ENCODE measurements at regions not wholly inside any gene's neighbourhood (a gene's known extent, or its start where the extent isn't known, plus 50 kb on each side); places are given as distances from the start of the nearest gene placed in this dataset.

DNA sequence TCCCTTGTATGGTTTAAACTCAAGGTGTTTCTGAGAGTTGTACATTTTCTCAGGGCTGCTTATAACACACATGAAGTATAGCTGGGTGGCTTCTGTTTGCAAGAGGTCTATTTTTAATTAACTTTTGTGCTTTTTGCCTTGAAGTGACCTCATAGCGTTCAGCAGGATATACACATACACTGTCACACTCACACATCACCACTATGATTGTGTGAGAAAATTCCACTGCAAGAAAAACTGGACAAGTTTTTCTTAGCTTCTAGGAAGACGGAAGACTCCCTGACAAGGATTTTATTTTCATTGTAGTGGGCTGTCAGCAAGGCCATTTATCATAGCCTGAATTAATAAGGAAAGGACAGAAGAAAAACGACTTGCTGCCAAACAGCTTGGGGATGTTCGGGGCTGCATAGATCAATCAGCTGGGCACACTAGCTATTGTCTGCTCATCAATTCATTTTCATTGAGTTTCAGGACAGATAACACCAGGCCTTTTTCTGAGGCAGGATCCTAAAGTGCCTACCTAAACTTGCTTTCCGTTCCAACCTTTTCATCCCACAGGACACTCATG lies 192.8 kb upstream of the CRBN start:
- Histone ChIP-seq H3K27ac (ENCODE audit: low read depth, low read length) (no peak overlapping the region), H2BK120ac (replicated peaks; ENCODE audit: low read depth, low read length) (no peak overlapping the region)
- POLR2A ChIA-PET (ENCODE audit: partially characterized antibody) = no interaction called here
- TF ChIP-seq FOSL1 (IDR thresholded peaks at IDR 0.05; ENCODE audit: insufficient read depth, low read depth, low read length) (no peak), POLR2A (IDR thresholded peaks at IDR 0.05; ENCODE audit: control extremely low read depth in 1 of 2, low read depth in 2 of 2, low read length in 2 of 2) (no peak), TAF1 (IDR thresholded peaks at IDR 0.05; ENCODE audit: low read depth, low read length) (no peak), BACH1 (IDR thresholded peaks at IDR 0.05; ENCODE audit: low read length) (no peak), RBBP5 (IDR thresholded peaks at IDR 0.05; ENCODE audit: borderline replicate concordance, low read depth, low read length) (no peak), GABPA (IDR thresholded peaks at IDR 0.05; ENCODE audit: borderline replicate concordance, insufficient read depth, low read length) (no peak), NRF1 (IDR thresholded peaks at IDR 0.05; ENCODE audit: low read depth, low read length) (no peak)
- TF ChIP-seq, protein P1, sequence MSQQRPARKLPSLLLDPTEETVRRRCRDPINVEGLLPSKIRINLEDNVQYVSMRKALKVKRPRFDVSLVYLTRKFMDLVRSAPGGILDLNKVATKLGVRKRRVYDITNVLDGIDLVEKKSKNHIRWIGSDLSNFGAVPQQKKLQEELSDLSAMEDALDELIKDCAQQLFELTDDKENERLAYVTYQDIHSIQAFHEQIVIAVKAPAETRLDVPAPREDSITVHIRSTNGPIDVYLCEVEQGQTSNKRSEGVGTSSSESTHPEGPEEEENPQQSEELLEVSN (IDR thresholded peaks at IDR 0.05) = no peak

More for the DNA sequence above, 192.8 kb upstream of the CRBN start:
- DNase-seq (ENCODE audit: low read depth in 1 of 2, low spot score in 2 of 2) (no peak), FAIRE-seq (no peak)
- no peak overlapping the region for H3K14ac ChIP-seq (ENCODE audit: insufficient read length)
- no peaks in the 10 kb centered on the region for H3K36me3 ChIP-seq (ENCODE audit: control insufficient read depth in 2 of 4, insufficient read depth in 4 of 4, low read length in 3 of 4)
- no peaks in the 10 kb centered on the region for H3K79me1 ChIP-seq (ENCODE audit: low read depth, low read length)
- no peaks in the 10 kb centered on the region for H3K9me3 ChIP-seq (ENCODE audit: insufficient read depth in 2 of 2, low read depth in 1 of 2, low read length in 1 of 2)
- H3K27me3 ChIP-seq (replicated peaks in 1 of 4; ENCODE audit: control insufficient read depth in 3 of 4, extremely low read depth in 1 of 4, insufficient read depth in 3 of 4, low read length in 3 of 4) = no peaks in the 10 kb centered on the region
- no peaks in the 10 kb centered on the region for H3K4me1 ChIP-seq (replicated peaks in 1 of 4; ENCODE audit: control insufficient read depth in 3 of 4, insufficient read depth in 4 of 4, low read length in 3 of 4)
- no peak overlapping the region for H3K4me3 ChIP-seq (ENCODE audit: extremely low read depth in 1 of 4, insufficient read depth in 2 of 4, low read depth in 3 of 4, low read length in 4 of 4)
- no peak overlapping the region for H2AK5ac ChIP-seq (ENCODE audit: low read depth, low read length)
- no peak overlapping the region for H3K18ac ChIP-seq (ENCODE audit: extremely low read depth, low read length)
- no peak overlapping the region for H4K91ac ChIP-seq (replicated peaks; ENCODE audit: insufficient read length, low read length)
- 93% methylated on average over 5 of the region's 5 CpGs; no CpG with 5 or more reads in 1 of the 2 experiments for WGBS, 2 experiments (ENCODE audit: extremely low coverage in 1 of 2, insufficient coverage in 1 of 2, insufficient read length in 1 of 2, insufficient replicate concordance in 2 of 2, low coverage in 1 of 2, low lambda C conversion rate in 2 of 2, missing lambda C conversion rate in 1 of 2)
- H3K23ac ChIP-seq (ENCODE audit: insufficient read length) = no peak overlapping the region
- H2BK12ac ChIP-seq (ENCODE audit: low read depth, low read length) = no peak overlapping the region
- H3K23me2 ChIP-seq (ENCODE audit: low read depth, low read length) = no peaks in the 10 kb centered on the region
- H4K5ac ChIP-seq (ENCODE audit: insufficient read length, low read depth, low read length) = no peak overlapping the region
- H3K56ac ChIP-seq (replicated peaks; ENCODE audit: insufficient read length, low read depth, low read length) = no peak overlapping the region
- H3K4me2 ChIP-seq (ENCODE audit: insufficient read depth in 1 of 2, low read depth in 2 of 2, low read length in 2 of 2) = no peak overlapping the region
- no peak overlapping the region for H2BK5ac ChIP-seq (ENCODE audit: low read depth, low read length)
- no peaks in the 10 kb centered on the region for H3K79me2 ChIP-seq (ENCODE audit: control insufficient read depth in 1 of 2, insufficient read depth in 2 of 2, low read length in 2 of 2)
- H2BK20ac ChIP-seq (ENCODE audit: low read length) = no peak overlapping the region
- H3K4ac ChIP-seq (replicated peaks; ENCODE audit: insufficient read length, low read depth, low read length) = no peak overlapping the region
- no peak overlapping the region for H2AFZ ChIP-seq (ENCODE audit: low read length)
- H4K8ac ChIP-seq (ENCODE audit: extremely low read depth, insufficient read depth, low read length) = no peak overlapping the region
- H4K20me1 ChIP-seq (replicated peaks in 1 of 2; ENCODE audit: control insufficient read depth in 1 of 2, insufficient read depth in 2 of 2, low read length in 2 of 2) = no peaks in the 10 kb centered on the region
- CTCF ChIA-PET (ENCODE audit: partially characterized antibody) = no interaction called here
- no peak overlapping the region for H3K9ac ChIP-seq (replicated peaks in 1 of 4; ENCODE audit: extremely low read depth in 1 of 4, low read depth in 3 of 4, low read length in 3 of 4)
- no peak overlapping the region for H2BK15ac ChIP-seq (ENCODE audit: low read length)

All from H1 (cell line).